ENCODE measurements at regions not wholly inside any gene's neighbourhood (a gene's known extent, or its start where the extent isn't known, plus 50 kb on each side); places are given as distances from the start of the nearest gene placed in this dataset.

- ATAC-seq (ENCODE audit: insufficient read depth, low FRiP score): no peak
- peak in 2 of 3 donors; percentile 25 to 41 for DNase-seq
- Histone ChIP-seq H3K9ac (ENCODE audit: insufficient read depth in 1 of 2, low read length in 2 of 2) (no peak overlapping the region), H3K4me1 (ENCODE audit: control insufficient read depth in 5 of 5, insufficient read depth in 5 of 5, low read length in 5 of 5) (peaks cover 0 to 51% (median 20%) of the 10 kb centered on the region in 5 donors), H3K27me3 (ENCODE audit: control insufficient read depth in 3 of 3, insufficient read depth in 3 of 3, low read length in 2 of 3) (no peaks in the 10 kb centered on the region), H3K4me3 (no peak overlapping the region), H3K36me3 (ENCODE audit: control insufficient read depth in 4 of 4, insufficient read depth in 4 of 4, low read length in 4 of 4) (peaks cover 0 to 4% (median 0%) of the 10 kb centered on the region in 4 donors), H3K9me3 (ENCODE audit: control insufficient read depth in 4 of 4, insufficient read depth in 3 of 4, low read length in 3 of 4) (peaks cover 0 to 5% (median 2%) of the 10 kb centered on the region in 4 donors), H3K27ac (ENCODE audit: low read depth in 1 of 2, low read length in 1 of 2) (no peak overlapping the region)
- TF ChIP-seq CTCF (IDR thresholded peaks at IDR 0.05; ENCODE audit: control extremely low read depth, extremely low read depth): no peak
- WGBS, 2 donors: 88 to 93% methylated on average over 6 of the region's 6 CpGs
Measured at GRCh38 chr2:236704887-236705286, 135.3 kb downstream of the ACKR3 start.

GRCh38 chr2:236705295-236706105, 135.9 kb downstream of the ACKR3 start:
- H3K9ac ChIP-seq (ENCODE audit: insufficient read depth in 1 of 2, low read length in 2 of 2): no peak overlapping the region
- no peak overlapping the region for H3K4me3 ChIP-seq
- peak; percentile 88 to 98 (median 95) for DNase-seq
- peaks cover 0 to 4% (median 2%) of the 10 kb centered on the region in 4 donors for H3K9me3 ChIP-seq (ENCODE audit: control insufficient read depth in 4 of 4, insufficient read depth in 3 of 4, low read length in 3 of 4)
- TF ChIP-seq CTCF (IDR thresholded peaks at IDR 0.05; ENCODE audit: control extremely low read depth, extremely low read depth): no peak
- H3K27ac ChIP-seq (ENCODE audit: low read depth in 1 of 2, low read length in 1 of 2): no peak overlapping the region
- peak; percentile 17 for ATAC-seq (ENCODE audit: insufficient read depth, low FRiP score)
- 61 to 71% methylated on average over 12 of the region's 12 CpGs for WGBS, 2 donors
- no peaks in the 10 kb centered on the region for H3K27me3 ChIP-seq (ENCODE audit: control insufficient read depth in 3 of 3, insufficient read depth in 3 of 3, low read length in 2 of 3)
- H3K36me3 ChIP-seq (ENCODE audit: control insufficient read depth in 4 of 4, insufficient read depth in 4 of 4, low read length in 4 of 4): peaks cover 0 to 4% (median 0%) of the 10 kb centered on the region in 4 donors
- peaks cover 0 to 47% (median 20%) of the 10 kb centered on the region in 5 donors for H3K4me1 ChIP-seq (ENCODE audit: control insufficient read depth in 5 of 5, insufficient read depth in 5 of 5, low read length in 5 of 5)

- 77% methylated on average over 7 of the region's 7 CpGs for WGBS, 2 donors
- H3K27ac ChIP-seq (ENCODE audit: low read depth in 1 of 2, low read length in 1 of 2): no peak overlapping the region
- H3K9ac ChIP-seq (ENCODE audit: insufficient read depth in 1 of 2, low read length in 2 of 2): no peak overlapping the region
- ATAC-seq (ENCODE audit: insufficient read depth, low FRiP score): no peak
- H3K4me3 ChIP-seq: no peak overlapping the region
- no peak for TF ChIP-seq CTCF (IDR thresholded peaks at IDR 0.05; ENCODE audit: control extremely low read depth, extremely low read depth)
- no peak for DNase-seq
- H3K36me3 ChIP-seq (ENCODE audit: control insufficient read depth in 4 of 4, insufficient read depth in 4 of 4, low read length in 4 of 4): peaks cover 0 to 4% (median 0%) of the 10 kb centered on the region in 4 donors
- no peaks in the 10 kb centered on the region for H3K27me3 ChIP-seq (ENCODE audit: control insufficient read depth in 3 of 3, insufficient read depth in 3 of 3, low read length in 2 of 3)
- H3K9me3 ChIP-seq (ENCODE audit: control insufficient read depth in 4 of 4, insufficient read depth in 3 of 4, low read length in 3 of 4): peaks cover 0 to 4% (median 2%) of the 10 kb centered on the region in 4 donors
- H3K4me1 ChIP-seq (ENCODE audit: control insufficient read depth in 5 of 5, insufficient read depth in 5 of 5, low read length in 5 of 5): peaks cover 0 to 47% (median 20%) of the 10 kb centered on the region in 5 donors
Measured at GRCh38 chr2:236706288-236706687, 136.7 kb downstream of the ACKR3 start.
